Activated CD4-positive, alpha-beta memory T cell treated with anti-CD3 and anti-CD28 coated beads for 36 hours (primary cell): ENCODE measurements at regions not wholly inside any gene's neighbourhood (a gene's known extent, or its start where the extent isn't known, plus 50 kb on each side); places are given as distances from the start of the nearest gene placed in this dataset.
"Not testable (repeated sequence)": the region's sequence is repeated elsewhere in the genome, so short reads cannot be mapped to it uniquely, and the experiment has no call there.

ENCODE experiments used
- CTCF ChIA-PET: fragments of 350-600 bp; sonication (Branson Sonifier 250); formaldehyde crosslinking; loops from one replicate; lab custom pipeline; 2021; ENCODE audit warnings: antibody characterized with exemption, inconsistent platforms; lab: Charles Lee
- POLR2A ChIA-PET: fragments of 350-600 bp; sonication (Branson Sonifier 250); formaldehyde crosslinking; loops from one replicate; lab custom pipeline; 2021; ENCODE audit warnings: antibody characterized with exemption; lab: Charles Lee
- DNase-seq: peaks from one replicate; pipeline ENCODE4 v3.0.0-alpha.2; 2020
- H3K27ac Mint-ChIP-seq: one replicate; pipeline ENCODE4 v1.8.0; 2021; ENCODE audit warnings: mixed read lengths
- H3K27me3 Mint-ChIP-seq: one replicate; pipeline ENCODE4 v1.8.0; 2021; ENCODE audit warnings: mixed read lengths
- H3K36me3 Mint-ChIP-seq: one replicate; pipeline ENCODE4 v1.8.0; 2021; ENCODE audit warnings: mixed read lengths
- H3K4me1 Mint-ChIP-seq: one replicate; pipeline ENCODE4 v1.8.0; 2021; ENCODE audit warnings: low read depth, mixed read lengths
- H3K4me3 Mint-ChIP-seq: one replicate; pipeline ENCODE4 v1.8.0; 2021; ENCODE audit warnings: mild to moderate bottlenecking, mixed read lengths
- H3K9me3 Mint-ChIP-seq: one replicate; pipeline ENCODE4 v1.8.0; 2021; ENCODE audit warnings: mixed read lengths
- intact Hi-C: fragments of 100-400 bp; cut with micrococcal nuclease; formaldehyde crosslinking; loops from one replicate; pipeline ENCODE4 v1.15.1; 2023

DNA sequence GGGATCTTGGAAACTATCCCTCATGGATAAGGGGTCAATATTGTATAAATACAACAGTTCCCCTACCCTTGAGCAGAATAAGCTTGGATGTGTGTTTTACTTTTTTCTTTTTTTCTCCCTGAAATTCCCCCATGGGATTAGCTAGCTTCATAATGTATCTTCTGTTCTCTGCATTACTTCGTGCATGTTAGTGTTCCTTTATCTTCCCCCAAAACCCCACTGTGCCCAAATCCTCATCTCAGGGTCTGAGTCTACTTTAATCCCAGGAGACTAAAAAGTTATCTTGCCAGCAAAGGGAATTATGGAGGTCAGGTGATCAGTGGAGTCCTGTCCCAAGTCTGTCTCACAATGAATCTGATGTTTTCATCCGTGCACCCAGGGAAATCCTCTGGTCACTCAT lies 217.5 kb upstream of the CNTNAP4 start:
- Mint-ChIP-seq H3K4me3 (no peak overlapping the region), H3K9me3 (peaks cover 11% of the 10 kb centered on the region), H3K27ac (no peak overlapping the region), H3K4me1 (no peaks in the 10 kb centered on the region), H3K36me3 (no peaks in the 10 kb centered on the region), H3K27me3 (no peaks in the 10 kb centered on the region)
- intact Hi-C loops: no loop called here
- no peak for DNase-seq
- CTCF ChIA-PET: no interaction called here
- POLR2A ChIA-PET: no interaction called here

- Mint-ChIP-seq H3K4me3 (no peak overlapping the region), H3K9me3 (peaks cover 7% of the 10 kb centered on the region), H3K27ac (no peak overlapping the region), H3K36me3 (no peaks in the 10 kb centered on the region), H3K4me1 (no peaks in the 10 kb centered on the region), H3K27me3 (no peaks in the 10 kb centered on the region)
- POLR2A ChIA-PET: no interaction called here
- DNase-seq: no peak
- intact Hi-C loops: no loop called here
- CTCF ChIA-PET: no interaction called here
Observed at GRCh38 chr16:76071690-76072089, 205.5 kb upstream of the CNTNAP4 start.

- intact Hi-C loops: no loop called here
- Mint-ChIP-seq H3K27ac (no peak overlapping the region), H3K4me1 (no peaks in the 10 kb centered on the region), H3K4me3 (no peak overlapping the region), H3K36me3 (no peaks in the 10 kb centered on the region), H3K9me3 (peaks cover 2% of the 10 kb centered on the region), H3K27me3 (no peaks in the 10 kb centered on the region)
- no peak for DNase-seq
- ChIA-PET POLR2A (no interaction called here), CTCF (no interaction called here)
Observed at GRCh38 chr16:76081967-76082366, 195.2 kb upstream of the CNTNAP4 start.

GRCh38 chr16:76106647-76107046 lies 170.6 kb upstream of the CNTNAP4 start:
- no peaks in the 10 kb centered on the region for H3K36me3 Mint-ChIP-seq
- ChIA-PET CTCF (no interaction called here), POLR2A (no interaction called here)
- no peak for DNase-seq
- H3K27ac Mint-ChIP-seq: no peak overlapping the region
- peaks cover 20% of the 10 kb centered on the region for H3K9me3 Mint-ChIP-seq
- no peak overlapping the region for H3K4me3 Mint-ChIP-seq
- H3K27me3 Mint-ChIP-seq: no peaks in the 10 kb centered on the region
- intact Hi-C loops: no loop called here
- no peaks in the 10 kb centered on the region for H3K4me1 Mint-ChIP-seq

GRCh38 chr16:76108460-76108859 lies 168.7 kb upstream of the CNTNAP4 start:
- Mint-ChIP-seq H3K27ac (no peak overlapping the region), H3K4me1 (no peaks in the 10 kb centered on the region), H3K9me3 (peaks cover 10% of the 10 kb centered on the region), H3K27me3 (no peaks in the 10 kb centered on the region), H3K36me3 (no peaks in the 10 kb centered on the region), H3K4me3 (no peak overlapping the region)
- ChIA-PET POLR2A (no interaction called here), CTCF (no interaction called here)
- intact Hi-C loops: no loop called here
- no peak for DNase-seq

GRCh38 chr16:76114681-76115080 lies 162.5 kb upstream of the CNTNAP4 start:
- ChIA-PET CTCF (no interaction called here), POLR2A (no interaction called here)
- no peak for DNase-seq
- Mint-ChIP-seq H3K36me3 (no peaks in the 10 kb centered on the region), H3K4me1 (no peaks in the 10 kb centered on the region), H3K9me3 (no peaks in the 10 kb centered on the region), H3K27me3 (no peaks in the 10 kb centered on the region), H3K4me3 (no peak overlapping the region), H3K27ac (no peak overlapping the region)
- intact Hi-C loops: no loop called here

DNA sequence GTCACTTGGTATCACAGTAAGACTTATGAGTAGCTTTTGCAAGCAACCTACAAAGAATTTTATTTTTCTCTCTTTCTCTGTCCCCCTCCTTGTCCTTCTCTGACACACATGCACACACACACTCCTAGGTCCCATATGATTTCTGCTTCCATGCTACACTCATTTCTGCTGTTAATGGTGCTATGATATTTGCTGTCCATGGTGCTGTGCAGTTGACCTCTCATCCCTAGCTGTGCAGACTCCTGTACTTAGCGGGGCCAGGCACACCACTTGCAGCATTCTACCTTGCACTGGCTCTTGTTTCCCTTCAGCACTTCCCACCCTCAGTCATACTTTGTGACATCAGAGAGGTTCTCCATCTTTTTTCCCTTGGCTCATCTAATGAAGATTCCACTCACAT lies 158.9 kb upstream of the CNTNAP4 start:
- H3K9me3 Mint-ChIP-seq: no peaks in the 10 kb centered on the region
- no peak overlapping the region for H3K27ac Mint-ChIP-seq
- POLR2A ChIA-PET: no interaction called here
- CTCF ChIA-PET: no interaction called here
- intact Hi-C loops: no loop called here
- H3K4me3 Mint-ChIP-seq: no peak overlapping the region
- no peaks in the 10 kb centered on the region for H3K36me3 Mint-ChIP-seq
- no peak for DNase-seq
- H3K27me3 Mint-ChIP-seq: no peaks in the 10 kb centered on the region
- no peaks in the 10 kb centered on the region for H3K4me1 Mint-ChIP-seq

- CTCF ChIA-PET: no interaction called here
- H3K9me3 Mint-ChIP-seq: no peaks in the 10 kb centered on the region
- H3K27ac Mint-ChIP-seq: no peak overlapping the region
- intact Hi-C loops: no loop called here
- no peaks in the 10 kb centered on the region for H3K27me3 Mint-ChIP-seq
- H3K36me3 Mint-ChIP-seq: no peaks in the 10 kb centered on the region
- POLR2A ChIA-PET: no interaction called here
- DNase-seq: no peak
- no peak overlapping the region for H3K4me3 Mint-ChIP-seq
- H3K4me1 Mint-ChIP-seq: no peaks in the 10 kb centered on the region
Observed at GRCh38 chr16:76121636-76122035, 155.6 kb upstream of the CNTNAP4 start.

- H3K27ac Mint-ChIP-seq: no peak overlapping the region
- no peak for DNase-seq
- ChIA-PET POLR2A (no interaction called here), CTCF (no interaction called here)
- no peaks in the 10 kb centered on the region for H3K4me1 Mint-ChIP-seq
- no peaks in the 10 kb centered on the region for H3K27me3 Mint-ChIP-seq
- intact Hi-C loops: no loop called here
- no peak overlapping the region for H3K4me3 Mint-ChIP-seq
- peaks cover 3% of the 10 kb centered on the region for H3K9me3 Mint-ChIP-seq
- H3K36me3 Mint-ChIP-seq: no peaks in the 10 kb centered on the region
Observed at GRCh38 chr16:76123966-76124365, 153.2 kb upstream of the CNTNAP4 start.

GRCh38 chr16:76125871-76126270 lies 151.3 kb upstream of the CNTNAP4 start:
- ChIA-PET POLR2A (no interaction called here), CTCF (no interaction called here)
- no peak for DNase-seq
- Mint-ChIP-seq H3K27ac (no peak overlapping the region), H3K4me1 (no peaks in the 10 kb centered on the region), H3K9me3 (peaks cover 8% of the 10 kb centered on the region), H3K27me3 (no peaks in the 10 kb centered on the region), H3K36me3 (no peaks in the 10 kb centered on the region), H3K4me3 (no peak overlapping the region)
- intact Hi-C loops: no loop called here

GRCh38 chr16:76138056-76138455 lies 139.1 kb upstream of the CNTNAP4 start:
- H3K27ac Mint-ChIP-seq, H3K36me3 Mint-ChIP-seq, H3K27me3 Mint-ChIP-seq, H3K9me3 Mint-ChIP-seq, H3K4me3 Mint-ChIP-seq, intact Hi-C loops, POLR2A ChIA-PET, DNase-seq, CTCF ChIA-PET, H3K4me1 Mint-ChIP-seq: not testable (repeated sequence)

GRCh38 chr16:76157629-76158028 lies 119.6 kb upstream of the CNTNAP4 start:
- DNase-seq: no peak
- CTCF ChIA-PET: no interaction called here
- peaks cover 8% of the 10 kb centered on the region for H3K9me3 Mint-ChIP-seq
- intact Hi-C loops: no loop called here
- POLR2A ChIA-PET: no interaction called here
- no peaks in the 10 kb centered on the region for H3K4me1 Mint-ChIP-seq
- H3K27ac Mint-ChIP-seq: no peak overlapping the region
- no peaks in the 10 kb centered on the region for H3K36me3 Mint-ChIP-seq
- no peaks in the 10 kb centered on the region for H3K27me3 Mint-ChIP-seq
- H3K4me3 Mint-ChIP-seq: no peak overlapping the region

DNA sequence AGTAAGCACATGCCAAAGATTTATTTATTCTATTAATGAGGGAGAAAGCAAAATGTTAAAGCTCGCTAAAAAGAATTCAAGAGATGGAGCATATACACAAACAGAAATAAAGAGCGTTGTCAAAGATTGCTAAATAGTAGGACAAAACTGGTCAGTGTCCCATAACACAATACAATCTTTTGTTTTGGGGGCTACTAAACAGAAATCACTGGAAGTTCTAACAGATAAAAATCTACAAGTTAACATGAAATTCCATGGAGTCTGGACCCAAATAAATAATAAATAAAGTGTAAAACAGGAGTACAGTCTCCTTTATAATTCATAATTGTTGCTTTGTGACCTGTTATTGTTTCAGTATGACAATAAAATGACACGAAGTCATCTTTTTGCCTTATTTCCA lies 115.2 kb upstream of the CNTNAP4 start:
- Mint-ChIP-seq H3K4me1 (no peaks in the 10 kb centered on the region), H3K36me3 (no peaks in the 10 kb centered on the region), H3K27ac (no peak overlapping the region), H3K9me3 (peaks cover 9% of the 10 kb centered on the region), H3K4me3 (no peak overlapping the region), H3K27me3 (no peaks in the 10 kb centered on the region)
- CTCF ChIA-PET: no interaction called here
- no peak for DNase-seq
- intact Hi-C loops: no loop called here
- POLR2A ChIA-PET: no interaction called here
